Keratinocyte (primary cell): ENCODE measurements at regions not wholly inside any gene's neighbourhood (a gene's known extent, or its start where the extent isn't known, plus 50 kb on each side); places are given as distances from the start of the nearest gene placed in this dataset.

Source experiments
- DNase-seq: peaks from one replicate; pipeline ENCODE4 v3.0.0-alpha.2; 2011; ENCODE audit warnings: low read depth, missing footprints, low spot score
- FAIRE-seq: peaks from 2 replicates; lab custom pipeline; 2011; peaks lifted over from hg19 to GRCh38; lab: Jason Lieb, UNC
- H2AFZ ChIP-seq: 2 replicates; pipeline ENCODE4 v1.6.0; 2012; ENCODE audit warnings: low read length, control low read depth, inconsistent platforms; ENCODE audit not compliant: control insufficient read depth
- H3K27ac ChIP-seq: 2 replicates; pipeline ENCODE4 v1.5.1; 2011; ENCODE audit warnings: low read length; ENCODE audit not compliant: control insufficient read depth, insufficient read depth
- H3K27me3 ChIP-seq: 3 replicates; pipeline ENCODE4 v1.6.0; 2011; ENCODE audit warnings: low read length; ENCODE audit not compliant: control insufficient read depth, insufficient read depth; ENCODE audit errors: extremely low read depth
- H3K36me3 ChIP-seq, 2 experiments: 2 replicates in 1 of 2; 3 replicates in 1 of 2; pipeline ENCODE4 v1.5.1; 2011; ENCODE audit warnings: low read length in 2 of 2, mild to moderate bottlenecking in 1 of 2; ENCODE audit not compliant: control insufficient read depth in 2 of 2, insufficient read depth in 2 of 2; ENCODE audit errors: extremely low read depth in 1 of 2
- H3K4me1 ChIP-seq: 3 replicates; pipeline ENCODE4 v1.5.1; 2011; ENCODE audit warnings: low read length; ENCODE audit not compliant: control insufficient read depth, insufficient read depth; ENCODE audit errors: extremely low read depth
- H3K4me2 ChIP-seq: 3 replicates; pipeline ENCODE4 v1.6.0; 2011; ENCODE audit warnings: low read depth, low read length; ENCODE audit not compliant: control insufficient read depth, insufficient read depth; ENCODE audit errors: extremely low read depth
- H3K4me3 ChIP-seq, 3 experiments: fragments of 200-600 bp in 1 of 3; sonication (generic) in 1 of 3; 2 replicates in 2 of 3; 3 replicates in 1 of 3; pipeline ENCODE4 v1.5.1; 2011 to 2016; ENCODE audit warnings: low read length in 3 of 3, mild to moderate bottlenecking in 3 of 3, control low read depth in 2 of 3, inconsistent platforms in 1 of 3, low read depth in 1 of 3, mixed read lengths in 1 of 3, mixed run types in 1 of 3, moderate library complexity in 1 of 3; ENCODE audit not compliant: control insufficient read depth in 2 of 3, insufficient read depth in 2 of 3; ENCODE audit errors: extremely low read depth in 1 of 3
- H3K79me2 ChIP-seq: 2 replicates; pipeline ENCODE4 v1.6.0; 2012; ENCODE audit warnings: low read length; ENCODE audit not compliant: control insufficient read depth, insufficient read depth
- H3K9ac ChIP-seq: 3 replicates; pipeline ENCODE4 v1.6.0; 2011; ENCODE audit warnings: low read length; ENCODE audit not compliant: control insufficient read depth, insufficient read depth; ENCODE audit errors: extremely low read depth
- H3K9me1 ChIP-seq: 3 replicates; pipeline ENCODE4 v1.6.0; 2011; ENCODE audit warnings: low read length; ENCODE audit not compliant: control insufficient read depth, insufficient read depth; ENCODE audit errors: extremely low read depth
- H3K9me3 ChIP-seq: 2 replicates; pipeline ENCODE4 v1.5.1; 2012; ENCODE audit warnings: low read depth, low read length; ENCODE audit not compliant: control insufficient read depth
- H4K20me1 ChIP-seq: 3 replicates; pipeline ENCODE4 v1.6.0; 2011; ENCODE audit warnings: low read length; ENCODE audit not compliant: control insufficient read depth, insufficient read depth; ENCODE audit errors: extremely low read depth
- CTCF ChIP-seq, 3 experiments: IDR thresholded peaks in 1 of 3; conservative IDR thresholded peaks in 1 of 3; optimal IDR thresholded peaks in 1 of 3; 2 replicates in 2 of 3; 3 replicates in 1 of 3; pipeline versions ENCODE3 to v1.5.1; 2011; ENCODE audit warnings: low read length in 3 of 3, mild to moderate bottlenecking in 3 of 3, moderate library complexity in 2 of 3, control low read depth in 1 of 3, inconsistent platforms in 1 of 3; ENCODE audit not compliant: insufficient read depth in 2 of 3; ENCODE audit errors: extremely low read depth in 1 of 3
- EZH2 ChIP-seq: IDR thresholded peaks from one replicate; pipeline ENCODE4 v1.6.1; 2012; ENCODE audit warnings: inconsistent platforms, mild to moderate bottlenecking, low read length, moderate library complexity
- dilution Hi-C: fragments of 300-500 bp; cut with MboI; formaldehyde crosslinking; loops from one replicate; pipeline ENCODE4 v1.7.0; 2020; ENCODE audit warnings: low sequenced_read_pairs; ENCODE audit not compliant: extremely low pct_ligation_motif_present
- small RNA-seq, 3 experiments: library from RNA; depleted of rRNA; stranded (forward); fragments of <200 nt; gene quantifications; one replicate each; pipeline ENCODE3, GENCODE V24; 2012; ENCODE audit warnings: low read depth in 3 of 3, low replicate concordance in 1 of 3; ENCODE audit not compliant: insufficient read length in 3 of 3

GRCh38 chr1:190043655-190044054, 434.0 kb downstream of the BRINP3 start:
- dilution Hi-C loops, result no loop called here
- H3K27ac ChIP-seq, result no peak overlapping the region
- no peak overlapping the region for H3K9ac ChIP-seq
- no peaks in the 10 kb centered on the region for H4K20me1 ChIP-seq
- H3K4me2 ChIP-seq, result no peak overlapping the region
- no peaks in the 10 kb centered on the region for H3K36me3 ChIP-seq
- no peak for DNase-seq
- no peak for TF ChIP-seq EZH2
- TF ChIP-seq CTCF (optimal IDR thresholded peaks at IDR 0.05 in 1 of 3, IDR thresholded peaks at IDR 0.05 in 1 of 3, conservative IDR thresholded peaks at IDR 0.05 in 1 of 3; ENCODE audit: extremely low read depth in 1 of 3, insufficient read depth in 2 of 3, low read length in 3 of 3), result no peak
- no peaks in the 10 kb centered on the region for H3K4me1 ChIP-seq
- FAIRE-seq, result no peak
- H3K79me2 ChIP-seq, result no peaks in the 10 kb centered on the region
- no peak overlapping the region for H2AFZ ChIP-seq
- no peaks in the 10 kb centered on the region for H3K9me3 ChIP-seq
- no peak overlapping the region for H3K4me3 ChIP-seq
- H3K9me1 ChIP-seq, result no peaks in the 10 kb centered on the region
- H3K27me3 ChIP-seq, result no peaks in the 10 kb centered on the region

GRCh38 chr1:190046231-190046630, 431.4 kb downstream of the BRINP3 start:
- no peaks in the 10 kb centered on the region for H3K36me3 ChIP-seq
- no peaks in the 10 kb centered on the region for H3K27me3 ChIP-seq
- FAIRE-seq, result no peak
- dilution Hi-C loops, result no loop called here
- no peak overlapping the region for H3K4me2 ChIP-seq
- no peak overlapping the region for H2AFZ ChIP-seq
- no peak overlapping the region for H3K9ac ChIP-seq
- H4K20me1 ChIP-seq, result no peaks in the 10 kb centered on the region
- no peak for DNase-seq
- no peak for TF ChIP-seq EZH2
- no peak for TF ChIP-seq CTCF (optimal IDR thresholded peaks at IDR 0.05 in 1 of 3, IDR thresholded peaks at IDR 0.05 in 1 of 3, conservative IDR thresholded peaks at IDR 0.05 in 1 of 3; ENCODE audit: extremely low read depth in 1 of 3, insufficient read depth in 2 of 3, low read length in 3 of 3)
- no peaks in the 10 kb centered on the region for H3K9me3 ChIP-seq
- no peaks in the 10 kb centered on the region for H3K4me1 ChIP-seq
- H3K27ac ChIP-seq, result no peak overlapping the region
- H3K79me2 ChIP-seq, result no peaks in the 10 kb centered on the region
- no peak overlapping the region for H3K4me3 ChIP-seq
- no peaks in the 10 kb centered on the region for H3K9me1 ChIP-seq

Small RNA genes in the stretch of these regions (small RNA-seq; reads per million reads assigned to genes)
- gene AL136372.1, result 0 reads per million in 3 experiments
- gene AL357559.1, result 0 reads per million in 3 experiments
- 0 reads per million in 3 experiments for gene AL391813.1
- gene RNA5SP73, result 0 reads per million in 3 experiments
